ENCODE measurements at regions not wholly inside any gene's neighbourhood (a gene's known extent, or its start where the extent isn't known, plus 50 kb on each side); places are given as distances from the start of the nearest gene placed in this dataset.

DNA sequence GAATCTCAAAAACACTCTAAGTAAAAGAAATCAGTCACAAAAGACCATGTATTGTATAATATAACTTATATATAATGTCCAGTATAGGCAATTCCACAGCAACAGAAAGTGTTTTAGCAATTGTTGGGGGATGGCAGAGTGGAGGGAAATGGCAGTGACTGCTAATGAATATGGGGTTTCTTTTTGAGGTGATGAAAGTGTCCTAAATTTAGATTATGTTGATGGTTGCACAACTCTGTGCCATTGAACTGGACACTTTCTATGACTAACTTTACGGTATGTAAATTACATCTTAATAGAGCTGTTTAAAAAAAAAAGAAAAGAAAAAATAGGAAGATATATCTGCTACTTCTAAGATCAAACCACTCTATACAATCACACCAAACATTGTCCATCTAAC, 124.9 kb upstream of the ZNF462 start (continued):
- TF ChIP-seq, protein P1, sequence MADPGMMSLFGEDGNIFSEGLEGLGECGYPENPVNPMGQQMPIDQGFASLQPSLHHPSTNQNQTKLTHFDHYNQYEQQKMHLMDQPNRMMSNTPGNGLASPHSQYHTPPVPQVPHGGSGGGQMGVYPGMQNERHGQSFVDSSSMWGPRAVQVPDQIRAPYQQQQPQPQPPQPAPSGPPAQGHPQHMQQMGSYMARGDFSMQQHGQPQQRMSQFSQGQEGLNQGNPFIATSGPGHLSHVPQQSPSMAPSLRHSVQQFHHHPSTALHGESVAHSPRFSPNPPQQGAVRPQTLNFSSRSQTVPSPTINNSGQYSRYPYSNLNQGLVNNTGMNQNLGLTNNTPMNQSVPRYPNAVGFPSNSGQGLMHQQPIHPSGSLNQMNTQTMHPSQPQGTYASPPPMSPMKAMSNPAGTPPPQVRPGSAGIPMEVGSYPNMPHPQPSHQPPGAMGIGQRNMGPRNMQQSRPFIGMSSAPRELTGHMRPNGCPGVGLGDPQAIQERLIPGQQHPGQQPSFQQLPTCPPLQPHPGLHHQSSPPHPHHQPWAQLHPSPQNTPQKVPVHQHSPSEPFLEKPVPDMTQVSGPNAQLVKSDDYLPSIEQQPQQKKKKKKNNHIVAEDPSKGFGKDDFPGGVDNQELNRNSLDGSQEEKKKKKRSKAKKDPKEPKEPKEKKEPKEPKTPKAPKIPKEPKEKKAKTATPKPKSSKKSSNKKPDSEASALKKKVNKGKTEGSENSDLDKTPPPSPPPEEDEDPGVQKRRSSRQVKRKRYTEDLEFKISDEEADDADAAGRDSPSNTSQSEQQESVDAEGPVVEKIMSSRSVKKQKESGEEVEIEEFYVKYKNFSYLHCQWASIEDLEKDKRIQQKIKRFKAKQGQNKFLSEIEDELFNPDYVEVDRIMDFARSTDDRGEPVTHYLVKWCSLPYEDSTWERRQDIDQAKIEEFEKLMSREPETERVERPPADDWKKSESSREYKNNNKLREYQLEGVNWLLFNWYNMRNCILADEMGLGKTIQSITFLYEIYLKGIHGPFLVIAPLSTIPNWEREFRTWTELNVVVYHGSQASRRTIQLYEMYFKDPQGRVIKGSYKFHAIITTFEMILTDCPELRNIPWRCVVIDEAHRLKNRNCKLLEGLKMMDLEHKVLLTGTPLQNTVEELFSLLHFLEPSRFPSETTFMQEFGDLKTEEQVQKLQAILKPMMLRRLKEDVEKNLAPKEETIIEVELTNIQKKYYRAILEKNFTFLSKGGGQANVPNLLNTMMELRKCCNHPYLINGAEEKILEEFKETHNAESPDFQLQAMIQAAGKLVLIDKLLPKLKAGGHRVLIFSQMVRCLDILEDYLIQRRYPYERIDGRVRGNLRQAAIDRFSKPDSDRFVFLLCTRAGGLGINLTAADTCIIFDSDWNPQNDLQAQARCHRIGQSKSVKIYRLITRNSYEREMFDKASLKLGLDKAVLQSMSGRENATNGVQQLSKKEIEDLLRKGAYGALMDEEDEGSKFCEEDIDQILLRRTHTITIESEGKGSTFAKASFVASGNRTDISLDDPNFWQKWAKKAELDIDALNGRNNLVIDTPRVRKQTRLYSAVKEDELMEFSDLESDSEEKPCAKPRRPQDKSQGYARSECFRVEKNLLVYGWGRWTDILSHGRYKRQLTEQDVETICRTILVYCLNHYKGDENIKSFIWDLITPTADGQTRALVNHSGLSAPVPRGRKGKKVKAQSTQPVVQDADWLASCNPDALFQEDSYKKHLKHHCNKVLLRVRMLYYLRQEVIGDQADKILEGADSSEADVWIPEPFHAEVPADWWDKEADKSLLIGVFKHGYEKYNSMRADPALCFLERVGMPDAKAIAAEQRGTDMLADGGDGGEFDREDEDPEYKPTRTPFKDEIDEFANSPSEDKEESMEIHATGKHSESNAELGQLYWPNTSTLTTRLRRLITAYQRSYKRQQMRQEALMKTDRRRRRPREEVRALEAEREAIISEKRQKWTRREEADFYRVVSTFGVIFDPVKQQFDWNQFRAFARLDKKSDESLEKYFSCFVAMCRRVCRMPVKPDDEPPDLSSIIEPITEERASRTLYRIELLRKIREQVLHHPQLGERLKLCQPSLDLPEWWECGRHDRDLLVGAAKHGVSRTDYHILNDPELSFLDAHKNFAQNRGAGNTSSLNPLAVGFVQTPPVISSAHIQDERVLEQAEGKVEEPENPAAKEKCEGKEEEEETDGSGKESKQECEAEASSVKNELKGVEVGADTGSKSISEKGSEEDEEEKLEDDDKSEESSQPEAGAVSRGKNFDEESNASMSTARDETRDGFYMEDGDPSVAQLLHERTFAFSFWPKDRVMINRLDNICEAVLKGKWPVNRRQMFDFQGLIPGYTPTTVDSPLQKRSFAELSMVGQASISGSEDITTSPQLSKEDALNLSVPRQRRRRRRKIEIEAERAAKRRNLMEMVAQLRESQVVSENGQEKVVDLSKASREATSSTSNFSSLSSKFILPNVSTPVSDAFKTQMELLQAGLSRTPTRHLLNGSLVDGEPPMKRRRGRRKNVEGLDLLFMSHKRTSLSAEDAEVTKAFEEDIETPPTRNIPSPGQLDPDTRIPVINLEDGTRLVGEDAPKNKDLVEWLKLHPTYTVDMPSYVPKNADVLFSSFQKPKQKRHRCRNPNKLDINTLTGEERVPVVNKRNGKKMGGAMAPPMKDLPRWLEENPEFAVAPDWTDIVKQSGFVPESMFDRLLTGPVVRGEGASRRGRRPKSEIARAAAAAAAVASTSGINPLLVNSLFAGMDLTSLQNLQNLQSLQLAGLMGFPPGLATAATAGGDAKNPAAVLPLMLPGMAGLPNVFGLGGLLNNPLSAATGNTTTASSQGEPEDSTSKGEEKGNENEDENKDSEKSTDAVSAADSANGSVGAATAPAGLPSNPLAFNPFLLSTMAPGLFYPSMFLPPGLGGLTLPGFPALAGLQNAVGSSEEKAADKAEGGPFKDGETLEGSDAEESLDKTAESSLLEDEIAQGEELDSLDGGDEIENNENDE (IDR thresholded peaks at IDR 0.05; ENCODE audit: insufficient replicate concordance, low read length) = no peak
- TF ChIP-seq TAF1 (IDR thresholded peaks at IDR 0.05; ENCODE audit: low read depth, low read length) (no peak), RFX5 (IDR thresholded peaks at IDR 0.05; ENCODE audit: borderline replicate concordance, low read depth, low read length) (no peak), RNF2 (IDR thresholded peaks at IDR 0.05; ENCODE audit: borderline replicate concordance, low read depth, low read length, missing control alignments, poor library complexity, severe bottlenecking) (no peak), POLR2A (IDR thresholded peaks at IDR 0.05; ENCODE audit: control extremely low read depth in 1 of 2, low read depth in 2 of 2, low read length in 2 of 2) (no peak), RAD21 (IDR thresholded peaks at IDR 0.05 in 1 of 2, conservative IDR thresholded peaks at IDR 0.05 in 1 of 2; ENCODE audit: low read depth in 2 of 2, low read length in 2 of 2) (no peak), SAP30 (IDR thresholded peaks at IDR 0.05; ENCODE audit: insufficient read depth, insufficient replicate concordance, low read length) (no peak), YY1 (IDR thresholded peaks at IDR 0.05; ENCODE audit: low read depth, low read length) (no peak), KDM4A (IDR thresholded peaks at IDR 0.05; ENCODE audit: low read depth, low read length, severe bottlenecking) (no peak), EZH2 (IDR thresholded peaks at IDR 0.05; ENCODE audit: low read depth, low read length, severe bottlenecking) (no peak)

Measured in H1 (cell line).